IMR-90 (cell line): ENCODE measurements at regions not wholly inside any gene's neighbourhood (a gene's known extent, or its start where the extent isn't known, plus 50 kb on each side); places are given as distances from the start of the nearest gene placed in this dataset.
A peak's percentile ranks its signal among the peaks of the same experiment; 100 is the strongest.

Experiments used
- ATAC-seq: fragments of 200-7000 bp; cut with Tn5 transposase; 2 replicates; pipeline ENCODE4 v1.9.1; 2020; ENCODE audit warnings: low read depth, mild to moderate bottlenecking, moderate library complexity
- BruUV-seq: library from RNA; stranded (reverse); fragments of 400-500 nt; replicated peaks from 2 replicates; lab custom pipeline; 2021; lab: Mats Ljungman, UMichigan
- CTCF ChIA-PET: fragments of 300-600 bp; formaldehyde crosslinking; extraction: SDS; loops from one replicate; lab custom pipeline; 2021; ENCODE audit warnings: antibody characterized with exemption; lab: Yijun Ruan, JAX
- POLR2A ChIA-PET: fragments of 300-600 bp; sonication (Branson Sonifier 250); formaldehyde crosslinking; loops from one replicate; lab custom pipeline; 2022; ENCODE audit warnings: antibody characterized with exemption; ENCODE audit not compliant: unreplicated experiment; lab: Charles Lee
- DNase-seq: peaks from one replicate; pipeline ENCODE4 v3.0.0; 2013
- H2AFZ ChIP-seq: replicated peaks from 2 replicates; pipeline ENCODE3; 2013; ENCODE audit warnings: low read length, mild to moderate bottlenecking; ENCODE audit not compliant: poor library complexity
- H2AK5ac ChIP-seq: 2 replicates; pipeline ENCODE4 v1.6.1; 2013; ENCODE audit warnings: low read depth, low read length, inconsistent platforms
- H2AK9ac ChIP-seq: replicated peaks from 2 replicates; pipeline ENCODE3; 2013; ENCODE audit warnings: mild to moderate bottlenecking, low read depth, low read length, moderate library complexity; ENCODE audit not compliant: poor library complexity
- H2BK120ac ChIP-seq: 2 replicates; pipeline ENCODE4 v1.6.1; 2013; ENCODE audit warnings: low read depth, low read length, inconsistent platforms
- H2BK15ac ChIP-seq: 3 replicates; pipeline ENCODE4 v1.6.1; 2013; ENCODE audit warnings: low read depth, low read length, inconsistent platforms
- H2BK20ac ChIP-seq: 2 replicates; pipeline ENCODE4 v1.6.1; 2013; ENCODE audit warnings: low read depth, mild to moderate bottlenecking, inconsistent platforms, low read length, moderate library complexity
- H2BK5ac ChIP-seq: 2 replicates; pipeline ENCODE4 v1.6.1; 2013; ENCODE audit warnings: mild to moderate bottlenecking, low read depth, low read length, inconsistent platforms; ENCODE audit not compliant: poor library complexity, severe bottlenecking
- H3K14ac ChIP-seq: replicated peaks from 2 replicates; pipeline ENCODE4 v1.6.1; 2013; ENCODE audit warnings: low read depth, low read length, inconsistent platforms
- H3K18ac ChIP-seq: 2 replicates; pipeline ENCODE4 v1.6.1; 2013; ENCODE audit warnings: low read depth, low read length, control low read depth
- H3K23ac ChIP-seq: 2 replicates; pipeline ENCODE4 v1.6.1; 2013; ENCODE audit warnings: low read depth, low read length, inconsistent platforms
- H3K27ac ChIP-seq: 2 replicates; pipeline ENCODE4 v1.5.1; 2013; ENCODE audit warnings: mild to moderate bottlenecking, control low read depth, low read length; ENCODE audit not compliant: insufficient read depth
- H3K27me3 ChIP-seq: 2 replicates; pipeline ENCODE4 v1.6.1; 2013; ENCODE audit warnings: low read length; ENCODE audit not compliant: control insufficient read depth, insufficient read depth
- H3K36me3 ChIP-seq: 2 replicates; pipeline ENCODE4 v1.6.1; 2013; ENCODE audit warnings: low read length, mixed read lengths; ENCODE audit not compliant: control insufficient read depth, insufficient read depth
- H3K4ac ChIP-seq: 2 replicates; pipeline ENCODE4 v1.6.1; 2013; ENCODE audit warnings: low read depth, low read length, inconsistent platforms
- H3K4me1 ChIP-seq: 2 replicates; pipeline ENCODE4 v1.6.1; 2013; ENCODE audit warnings: low read length, mixed read lengths; ENCODE audit not compliant: control insufficient read depth, insufficient read depth
- H3K4me2 ChIP-seq: 2 replicates; pipeline ENCODE4 v1.6.1; 2013; ENCODE audit warnings: low read depth, mild to moderate bottlenecking, control low read depth, low read length, moderate library complexity
- H3K4me3 ChIP-seq: 2 replicates; pipeline ENCODE4 v1.5.1; 2013; ENCODE audit warnings: low read depth, mild to moderate bottlenecking, control low read depth, low read length, moderate library complexity; ENCODE audit not compliant: insufficient read depth
- H3K56ac ChIP-seq: 2 replicates; pipeline ENCODE4 v1.6.1; 2013; ENCODE audit warnings: low read length, inconsistent platforms; ENCODE audit not compliant: insufficient read depth; ENCODE audit errors: extremely low read depth
- H3K79me1 ChIP-seq, 2 experiments: 2 replicates each; pipeline ENCODE4 v1.6.1; 2013; ENCODE audit warnings: low read length in 2 of 2, inconsistent platforms in 1 of 2, low read depth in 1 of 2
- H3K9ac ChIP-seq: 2 replicates; pipeline ENCODE4 v1.6.1; 2013; ENCODE audit warnings: low read depth, low read length, control low read depth
- H3K9me1 ChIP-seq: 2 replicates; pipeline ENCODE4 v1.6.1; 2013; ENCODE audit warnings: low read length, inconsistent platforms; ENCODE audit not compliant: insufficient read depth
- H3K9me3 ChIP-seq: 2 replicates; pipeline ENCODE4 v1.6.1; 2013; ENCODE audit warnings: low read length; ENCODE audit not compliant: control insufficient read depth, insufficient read depth
- H4K20me1 ChIP-seq: 2 replicates; pipeline ENCODE4 v1.6.1; 2013; ENCODE audit warnings: low read length, inconsistent platforms; ENCODE audit not compliant: insufficient read depth
- H4K5ac ChIP-seq: 2 replicates; pipeline ENCODE4 v1.6.1; 2013; ENCODE audit warnings: mild to moderate bottlenecking, low read depth, low read length, control low read depth
- H4K8ac ChIP-seq, 2 experiments: 2 replicates each; pipeline ENCODE4 v1.6.1; 2013; ENCODE audit warnings: low read depth in 2 of 2, low read length in 2 of 2, control low read depth in 1 of 2, inconsistent platforms in 1 of 2
- H4K91ac ChIP-seq: 2 replicates; pipeline ENCODE4 v1.6.1; 2013; ENCODE audit warnings: low read depth, low read length, inconsistent platforms; ENCODE audit not compliant: insufficient read depth
- BHLHE40 ChIP-seq: fragments of 150-350 bp; IDR thresholded peaks from 2 replicates; pipeline ENCODE4 v1.6.1; 2016; ENCODE audit warnings: mild to moderate bottlenecking, low read depth, low read length
- CEBPB ChIP-seq: IDR thresholded peaks from 2 replicates; pipeline ENCODE4 v1.6.1; 2012; ENCODE audit warnings: low read depth, low read length, improper control_type of control experiment
- CTCF ChIP-seq: conservative IDR thresholded peaks from 2 replicates; pipeline ENCODE4 v1.5.1; 2012; ENCODE audit warnings: mild to moderate bottlenecking, low read depth, low read length, improper control_type of control experiment
- FOS ChIP-seq: fragments of 150-350 bp; IDR thresholded peaks from 2 replicates; pipeline ENCODE4 v1.6.1; 2016; ENCODE audit warnings: low read depth, low read length
- RAD21 ChIP-seq: IDR thresholded peaks from 2 replicates; pipeline ENCODE4 v1.6.1; 2012; ENCODE audit warnings: low read length, improper control_type of control experiment
- RCOR1 ChIP-seq: IDR thresholded peaks from 2 replicates; pipeline ENCODE4 v1.6.1; 2012; ENCODE audit warnings: mild to moderate bottlenecking, low read length, improper control_type of control experiment; ENCODE audit not compliant: insufficient replicate concordance
- RFX5 ChIP-seq: IDR thresholded peaks from 2 replicates; pipeline ENCODE4 v1.8.0; 2012; ENCODE audit warnings: low read depth, mild to moderate bottlenecking, low read length, moderate library complexity
- USF2 ChIP-seq: fragments of 150-350 bp; IDR thresholded peaks from 2 replicates; pipeline ENCODE4 v1.6.1; 2017; ENCODE audit warnings: mild to moderate bottlenecking, antibody characterized with exemption, low read length, low read depth
- WGBS, 2 experiments: methylation state at CpG; one replicate each; pipeline versions ENCODE4 v1.1.5 to v1.1.7; 2013; ENCODE audit warnings: missing lambda C conversion rate in 2 of 2; ENCODE audit not compliant: insufficient read length in 1 of 2; ENCODE audit errors: extremely low coverage in 2 of 2; 5-methylcytosine and 5-hydroxymethylcytosine counted together
- dilution Hi-C: fragments of 300-500 bp; cut with HindIII; formaldehyde crosslinking; loops from one replicate; pipeline ENCODE4 v1.14.3; 2018; ENCODE audit warnings: low sequenced_read_pairs; ENCODE audit not compliant: unreplicated experiment
- in situ Hi-C: fragments of 300-500 bp; cut with MboI; formaldehyde crosslinking; loops from 3 replicates; pipeline ENCODE4 v1.14.3; 2019; ENCODE audit warnings: low sequenced_read_pairs, inconsistent platforms, mixed read lengths
- intact Hi-C: fragments of 100-400 bp; cut with micrococcal nuclease; formaldehyde crosslinking; loops from 2 replicates; pipeline ENCODE4 v1.10.0; 2022

- intact Hi-C loops, result loop anchor here (10.0 kb wide), 1 partner anchor 383 kb away; the partner anchor contains the start of gene B3GALT2
- no CpG with 5 or more reads among the region's 3 CpGs for WGBS, 2 experiments
- dilution Hi-C loops, result no loop called here
Measured at GRCh38 chr1:193567937-193568336, 381.5 kb upstream of the B3GALT2 start.

More at GRCh38 chr1:193567937-193568336, 381.5 kb upstream of the B3GALT2 start:
- no peak for TF ChIP-seq CEBPB
- no peak for TF ChIP-seq RCOR1
- TF ChIP-seq RFX5, result no peak
- no peak for TF ChIP-seq BHLHE40
- no peak for TF ChIP-seq RAD21
- no peak for TF ChIP-seq FOS
- TF ChIP-seq USF2, result no peak
- TF ChIP-seq CTCF, result no peak
- H4K20me1 ChIP-seq, result no peaks in the 10 kb centered on the region
- no peak overlapping the region for H2AFZ ChIP-seq
- in situ Hi-C loops, result loop anchor here (25.0 kb wide), 1 partner anchor 381 kb away; the partner anchor contains the start of gene B3GALT2
- H3K56ac ChIP-seq, result no peak overlapping the region
- no peaks in the 10 kb centered on the region for H3K9me1 ChIP-seq
- BruUV-seq, result no TSS peak
- H3K9me3 ChIP-seq, result no peaks in the 10 kb centered on the region
- H3K79me1 ChIP-seq, result no peaks in the 10 kb centered on the region
- no peak overlapping the region for H4K91ac ChIP-seq
- H3K27me3 ChIP-seq, result no peaks in the 10 kb centered on the region
- H3K23ac ChIP-seq, result no peak overlapping the region
- no peak overlapping the region for H4K8ac ChIP-seq
- no peak overlapping the region for H2AK5ac ChIP-seq
- no peak overlapping the region for H3K4ac ChIP-seq
- no peak overlapping the region for H4K5ac ChIP-seq
- no peak overlapping the region for H3K14ac ChIP-seq
- H2AK9ac ChIP-seq, result no peak overlapping the region
- no peak overlapping the region for H2BK15ac ChIP-seq
- H3K27ac ChIP-seq, result no peak overlapping the region
- no peak overlapping the region for H3K9ac ChIP-seq
- CTCF ChIA-PET, result no interaction called here
- no peak overlapping the region for H3K4me3 ChIP-seq
- no peak for DNase-seq
- ATAC-seq, result no peak
- POLR2A ChIA-PET, result no interaction called here
- no peaks in the 10 kb centered on the region for H3K36me3 ChIP-seq
- H3K18ac ChIP-seq, result no peak overlapping the region
- no peak overlapping the region for H2BK5ac ChIP-seq
- H2BK120ac ChIP-seq, result no peak overlapping the region
- peak overlapping the region; percentile 61; the same call in 1 of the 2 replicates for H2BK20ac ChIP-seq
- H3K4me2 ChIP-seq, result no peak overlapping the region
- no peaks in the 10 kb centered on the region; the same call in 1 of the 2 replicates for H3K4me1 ChIP-seq
